Loucy (cell line): ENCODE measurements at regions not wholly inside any gene's neighbourhood (a gene's known extent, or its start where the extent isn't known, plus 50 kb on each side); places are given as distances from the start of the nearest gene placed in this dataset.

Experiments
- H2AFZ ChIP-seq: fragments of 200-600 bp; sonication (generic); 2 replicates; pipeline ENCODE4 v1.6.0; 2016; ENCODE audit warnings: antibody characterized with exemption, mild to moderate bottlenecking, low read length, moderate library complexity
- H3F3A ChIP-seq: fragments of 200-600 bp; 2 replicates; pipeline ENCODE4 v1.6.0; 2016; ENCODE audit warnings: antibody characterized with exemption, low read depth, mild to moderate bottlenecking
- H3K27me3 ChIP-seq: fragments of 200-600 bp; sonication (generic); 2 replicates; pipeline ENCODE4 v1.6.1; 2014; ENCODE audit warnings: low read length, mild to moderate bottlenecking; ENCODE audit not compliant: insufficient read depth, poor library complexity, severe bottlenecking
- H3K36me3 ChIP-seq: fragments of 200-600 bp; sonication (generic); 2 replicates; pipeline ENCODE4 v1.6.1; 2016; ENCODE audit warnings: low read length; ENCODE audit not compliant: insufficient read depth
- H3K4me1 ChIP-seq: fragments of 200-600 bp; sonication (generic); 2 replicates; pipeline ENCODE4 v1.5.1; 2014; ENCODE audit warnings: low read length, mild to moderate bottlenecking; ENCODE audit not compliant: insufficient read depth, poor library complexity, severe bottlenecking
- H3K4me2 ChIP-seq: fragments of 200-600 bp; sonication (generic); 2 replicates; pipeline ENCODE4 v1.6.0; 2014; ENCODE audit warnings: antibody characterized with exemption, low read length, low read depth, mild to moderate bottlenecking; ENCODE audit not compliant: poor library complexity, severe bottlenecking
- H3K4me3 ChIP-seq: fragments of 200-600 bp; sonication (generic); 2 replicates; pipeline ENCODE4 v1.5.1; 2014; ENCODE audit warnings: low read length, mild to moderate bottlenecking, mixed read lengths; ENCODE audit not compliant: poor library complexity, severe bottlenecking
- H3K79me2 ChIP-seq: fragments of 200-600 bp; sonication (generic); 2 replicates; pipeline ENCODE4 v1.6.1; 2014; ENCODE audit warnings: low read length; ENCODE audit not compliant: insufficient read depth
- H3K9ac ChIP-seq: fragments of 200-600 bp; sonication (generic); 2 replicates; pipeline ENCODE4 v1.6.0; 2014; ENCODE audit warnings: mild to moderate bottlenecking, low read depth, low read length, moderate library complexity; ENCODE audit not compliant: poor library complexity, severe bottlenecking
- H3K9me2 ChIP-seq: fragments of 200-600 bp; sonication (generic); replicated peaks from 2 replicates; pipeline ENCODE4 v1.6.1; 2016; ENCODE audit warnings: low read depth, low read length, mixed read lengths
- H3K9me3 ChIP-seq: fragments of 200-600 bp; sonication (generic); 2 replicates; pipeline ENCODE4 v1.6.1; 2014; ENCODE audit warnings: mild to moderate bottlenecking, antibody characterized with exemption, low read length, low read depth; ENCODE audit not compliant: insufficient read depth
- H4K20me1 ChIP-seq: fragments of 200-600 bp; sonication (generic); 2 replicates; pipeline ENCODE4 v1.6.0; 2014; ENCODE audit warnings: antibody characterized with exemption, low read length, mild to moderate bottlenecking; ENCODE audit not compliant: insufficient read depth, poor library complexity, severe bottlenecking
- EZH2phosphoT487 ChIP-seq: fragments of 200-600 bp; IDR thresholded peaks from 2 replicates; pipeline ENCODE4 v1.6.1; 2018; ENCODE audit warnings: antibody characterized with exemption, mild to moderate bottlenecking, moderate library complexity, borderline replicate concordance
- TF ChIP-seq, protein P1 (sequence below): fragments of 200-600 bp; sonication (generic); conservative IDR thresholded peaks from 2 replicates; pipeline ENCODE4 v1.5.1; 2014; ENCODE audit warnings: mild to moderate bottlenecking, antibody characterized with exemption, low read length

DNA sequence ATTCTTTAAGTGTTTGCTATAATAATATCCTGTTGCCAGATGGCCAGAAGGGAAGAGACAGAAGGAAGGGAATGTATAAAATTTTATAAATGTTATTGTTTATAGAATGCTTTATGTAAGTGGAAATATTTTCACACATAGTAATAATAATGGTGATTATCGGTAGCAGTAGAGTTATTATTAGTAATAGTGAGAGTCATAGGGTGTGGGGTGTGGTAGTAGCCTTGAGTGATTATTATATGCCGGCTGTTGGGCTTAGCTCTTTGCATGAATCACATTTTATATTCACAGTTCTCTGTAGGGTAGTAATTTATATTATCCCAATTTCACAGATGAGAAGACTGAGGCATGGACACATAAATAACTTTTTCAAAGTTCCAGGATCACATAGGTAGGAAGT, 391.4 kb downstream of the C12orf75 start:
- Histone ChIP-seq H3F3A (no peaks in the 10 kb centered on the region), H3K36me3 (no peaks in the 10 kb centered on the region), H3K79me2 (no peaks in the 10 kb centered on the region), H3K4me2 (no peak overlapping the region), H3K9me2 (no peaks in the 10 kb centered on the region), H3K27me3 (no peaks in the 10 kb centered on the region), H4K20me1 (no peaks in the 10 kb centered on the region), H2AFZ (no peak overlapping the region), H3K4me1 (no peaks in the 10 kb centered on the region), H3K9ac (no peak overlapping the region), H3K4me3 (no peak overlapping the region), H3K9me3 (no peaks in the 10 kb centered on the region)
- TF ChIP-seq, protein P1, sequence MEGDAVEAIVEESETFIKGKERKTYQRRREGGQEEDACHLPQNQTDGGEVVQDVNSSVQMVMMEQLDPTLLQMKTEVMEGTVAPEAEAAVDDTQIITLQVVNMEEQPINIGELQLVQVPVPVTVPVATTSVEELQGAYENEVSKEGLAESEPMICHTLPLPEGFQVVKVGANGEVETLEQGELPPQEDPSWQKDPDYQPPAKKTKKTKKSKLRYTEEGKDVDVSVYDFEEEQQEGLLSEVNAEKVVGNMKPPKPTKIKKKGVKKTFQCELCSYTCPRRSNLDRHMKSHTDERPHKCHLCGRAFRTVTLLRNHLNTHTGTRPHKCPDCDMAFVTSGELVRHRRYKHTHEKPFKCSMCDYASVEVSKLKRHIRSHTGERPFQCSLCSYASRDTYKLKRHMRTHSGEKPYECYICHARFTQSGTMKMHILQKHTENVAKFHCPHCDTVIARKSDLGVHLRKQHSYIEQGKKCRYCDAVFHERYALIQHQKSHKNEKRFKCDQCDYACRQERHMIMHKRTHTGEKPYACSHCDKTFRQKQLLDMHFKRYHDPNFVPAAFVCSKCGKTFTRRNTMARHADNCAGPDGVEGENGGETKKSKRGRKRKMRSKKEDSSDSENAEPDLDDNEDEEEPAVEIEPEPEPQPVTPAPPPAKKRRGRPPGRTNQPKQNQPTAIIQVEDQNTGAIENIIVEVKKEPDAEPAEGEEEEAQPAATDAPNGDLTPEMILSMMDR: no peak
- TF ChIP-seq EZH2phosphoT487: no peak

DNA sequence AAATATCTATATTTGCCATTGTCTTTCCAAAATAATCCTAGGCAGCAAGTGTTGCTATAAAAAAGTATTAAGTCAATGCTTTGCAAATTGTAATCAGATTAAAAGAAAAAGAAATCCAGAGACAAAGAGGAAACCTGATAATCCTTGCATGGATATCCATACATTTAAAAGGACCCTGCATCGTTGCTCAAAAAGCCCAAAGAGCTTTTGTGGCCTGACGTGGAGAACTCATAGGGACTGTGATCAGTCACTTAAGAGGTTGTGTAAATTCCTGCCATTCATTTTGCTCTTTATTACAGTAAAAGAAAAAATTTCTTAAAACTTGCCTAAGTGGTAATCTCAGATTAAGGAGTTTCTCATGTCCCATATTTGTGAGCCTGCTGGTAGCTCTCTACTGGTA, 392.6 kb downstream of the C12orf75 start:
- Histone ChIP-seq H3K36me3 (no peaks in the 10 kb centered on the region), H3F3A (no peaks in the 10 kb centered on the region), H3K4me3 (no peak overlapping the region), H3K4me2 (no peak overlapping the region), H3K4me1 (no peaks in the 10 kb centered on the region), H2AFZ (no peak overlapping the region; the same call in 1 of the 2 replicates), H3K9me2 (no peaks in the 10 kb centered on the region), H3K79me2 (no peaks in the 10 kb centered on the region), H3K9ac (no peak overlapping the region), H3K27me3 (no peaks in the 10 kb centered on the region), H4K20me1 (no peaks in the 10 kb centered on the region), H3K9me3 (no peaks in the 10 kb centered on the region)
- TF ChIP-seq, protein P1: no peak
- TF ChIP-seq EZH2phosphoT487: no peak

DNA sequence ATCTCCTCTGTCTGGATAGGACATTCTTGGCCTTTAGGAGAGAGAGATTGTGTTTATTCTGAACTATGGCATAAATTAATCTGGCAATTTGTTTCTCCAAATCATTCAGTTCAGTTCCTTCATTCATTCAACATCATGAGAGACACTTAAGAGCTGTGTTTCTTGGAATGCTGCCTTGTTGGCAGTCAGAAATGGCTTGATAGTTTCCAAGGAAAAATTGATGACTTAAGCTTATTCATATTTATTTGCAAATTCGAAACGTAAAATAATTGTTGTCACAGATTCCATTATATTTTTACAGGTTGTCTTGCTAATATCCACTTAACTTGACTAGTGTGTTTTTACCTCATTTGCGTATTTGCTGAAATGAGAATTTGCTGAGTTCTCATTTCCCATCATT, 393.0 kb downstream of the C12orf75 start:
- TF ChIP-seq, protein P1: no peak
- Histone ChIP-seq H3K4me1 (no peaks in the 10 kb centered on the region), H3F3A (no peaks in the 10 kb centered on the region)

More for the DNA sequence above, 393.0 kb downstream of the C12orf75 start:
- Histone ChIP-seq H4K20me1 (no peaks in the 10 kb centered on the region), H3K4me3 (no peak overlapping the region), H3K9me2 (no peaks in the 10 kb centered on the region), H2AFZ (no peak overlapping the region), H3K9ac (no peak overlapping the region), H3K36me3 (no peaks in the 10 kb centered on the region), H3K27me3 (no peaks in the 10 kb centered on the region), H3K9me3 (no peaks in the 10 kb centered on the region), H3K79me2 (no peaks in the 10 kb centered on the region), H3K4me2 (no peak overlapping the region)
